Mucosa of descending colon (tissue), 3 donors: ENCODE measurements at regions not wholly inside any gene's neighbourhood (a gene's known extent, or its start where the extent isn't known, plus 50 kb on each side); places are given as distances from the start of the nearest gene placed in this dataset.

Source experiments
- ATAC-seq: fragments of 200-7000 bp; cut with Tn5 transposase; one replicate; pipeline ENCODE4 v1.9.1; 2020; ENCODE audit warnings: mild to moderate bottlenecking, moderate library complexity
- DNase-seq, 3 donors: peaks; one replicate each; pipeline ENCODE4 v3.0.0-alpha.2; 2020
- H3K36me3 ChIP-seq: fragments of 200-600 bp; one replicate; pipeline ENCODE4 v1.8.0; 2021; ENCODE audit warnings: low read depth, mild to moderate bottlenecking
- H3K4me1 ChIP-seq: fragments of 200-600 bp; one replicate; pipeline ENCODE4 v1.8.0; 2021; ENCODE audit warnings: low read depth, mild to moderate bottlenecking
- H3K4me3 ChIP-seq: fragments of 200-600 bp; one replicate; pipeline ENCODE4 v1.8.0; 2021; ENCODE audit warnings: mild to moderate bottlenecking
- H3K9me3 ChIP-seq: fragments of 200-600 bp; one replicate; pipeline ENCODE4 v1.8.0; 2021; ENCODE audit warnings: mild to moderate bottlenecking
- CTCF ChIP-seq: fragments of 200-600 bp; IDR thresholded peaks from one replicate; pipeline ENCODE4 v1.8.0; 2022; ENCODE audit warnings: antibody characterized with exemption, mild to moderate bottlenecking
- intact Hi-C, 2 donors: fragments of 100-400 bp; cut with DNase I in 1 of 2; cut with micrococcal nuclease in 1 of 2; formaldehyde crosslinking; loops; one replicate each; pipeline versions ENCODE4 v1.11.0 to v1.11.1; 2022; cut with DNase I, micrococcal nuclease
- donor health status: DM: no; HTN: no; CAD: no; lungs with moderate emphysema.
- donor health status: DM: no; HTN: no; CAD: no.
- donor health status: DM: no; HTN: yes; CAD: no.

DNA sequence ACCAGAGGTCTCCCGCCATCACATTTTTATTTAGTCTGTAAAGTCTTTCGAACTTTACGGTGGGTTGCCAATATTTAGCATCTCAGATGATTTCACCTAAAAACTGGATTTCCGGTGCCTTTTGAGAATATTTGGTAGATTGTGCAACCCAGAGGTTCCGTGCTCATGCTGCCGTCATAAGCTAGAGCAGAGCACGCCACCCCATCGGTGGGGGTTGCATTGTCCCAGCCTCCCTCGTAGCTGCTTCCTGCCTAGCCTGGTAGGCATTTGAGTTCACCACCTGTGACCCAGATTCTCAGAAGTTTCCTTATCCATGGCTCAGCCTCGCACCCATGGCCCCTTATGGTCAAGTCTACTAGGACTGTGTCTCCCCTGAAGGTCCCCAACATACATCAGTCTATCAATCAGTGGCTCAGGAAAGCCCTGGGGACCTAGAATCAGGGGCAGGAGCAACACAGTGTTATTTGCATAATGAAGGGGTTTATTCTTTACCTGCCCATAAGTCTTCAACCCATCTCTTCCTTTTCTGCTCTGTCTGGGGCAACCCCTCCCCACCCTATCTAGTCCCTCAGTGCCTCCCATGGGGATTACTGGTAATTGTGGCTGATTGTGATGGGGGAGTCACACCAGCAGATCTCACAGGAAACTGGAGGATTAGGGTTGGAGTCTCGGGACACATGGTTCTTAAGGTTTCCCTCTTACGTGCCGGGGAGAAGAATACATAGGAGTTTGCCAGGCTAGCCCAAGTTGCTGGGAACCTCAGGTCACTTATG, 152.3 kb downstream of the PHETA1 start:
- ATAC-seq (no peak), DNase-seq (no peak)
- Histone ChIP-seq H3K36me3 (no peaks in the 10 kb centered on the region), H3K9me3 (no peaks in the 10 kb centered on the region), H3K4me1 (no peaks in the 10 kb centered on the region), H3K4me3 (no peak overlapping the region)
- TF ChIP-seq CTCF, result no peak
- intact Hi-C loops, result no loop called here

- TF ChIP-seq CTCF, result no peak
- DNase-seq (no peak), ATAC-seq (no peak)
- H3K36me3 ChIP-seq, result no peaks in the 10 kb centered on the region
- intact Hi-C loops, result no loop called here
- no peak overlapping the region for H3K4me3 ChIP-seq
- no peaks in the 10 kb centered on the region for H3K9me3 ChIP-seq
- no peaks in the 10 kb centered on the region for H3K4me1 ChIP-seq
Observed at GRCh38 chr12:111215881-111216280, 153.0 kb downstream of the PHETA1 start.

GRCh38 chr12:111214401-111214800, 154.5 kb downstream of the PHETA1 start:
- ATAC-seq (no peak), DNase-seq (no peak)
- no peak for TF ChIP-seq CTCF
- Histone ChIP-seq H3K4me1 (no peaks in the 10 kb centered on the region), H3K9me3 (no peaks in the 10 kb centered on the region), H3K36me3 (no peaks in the 10 kb centered on the region), H3K4me3 (no peak overlapping the region)
- intact Hi-C loops, result no loop called here

- no peak overlapping the region for H3K4me3 ChIP-seq
- no peaks in the 10 kb centered on the region for H3K36me3 ChIP-seq
- ATAC-seq (no peak), DNase-seq (no peak)
- no peaks in the 10 kb centered on the region for H3K4me1 ChIP-seq
- no peaks in the 10 kb centered on the region for H3K9me3 ChIP-seq
- TF ChIP-seq CTCF, result no peak
- intact Hi-C loops, result no loop called here
Observed at GRCh38 chr12:111213561-111213960, 155.3 kb downstream of the PHETA1 start.

DNA sequence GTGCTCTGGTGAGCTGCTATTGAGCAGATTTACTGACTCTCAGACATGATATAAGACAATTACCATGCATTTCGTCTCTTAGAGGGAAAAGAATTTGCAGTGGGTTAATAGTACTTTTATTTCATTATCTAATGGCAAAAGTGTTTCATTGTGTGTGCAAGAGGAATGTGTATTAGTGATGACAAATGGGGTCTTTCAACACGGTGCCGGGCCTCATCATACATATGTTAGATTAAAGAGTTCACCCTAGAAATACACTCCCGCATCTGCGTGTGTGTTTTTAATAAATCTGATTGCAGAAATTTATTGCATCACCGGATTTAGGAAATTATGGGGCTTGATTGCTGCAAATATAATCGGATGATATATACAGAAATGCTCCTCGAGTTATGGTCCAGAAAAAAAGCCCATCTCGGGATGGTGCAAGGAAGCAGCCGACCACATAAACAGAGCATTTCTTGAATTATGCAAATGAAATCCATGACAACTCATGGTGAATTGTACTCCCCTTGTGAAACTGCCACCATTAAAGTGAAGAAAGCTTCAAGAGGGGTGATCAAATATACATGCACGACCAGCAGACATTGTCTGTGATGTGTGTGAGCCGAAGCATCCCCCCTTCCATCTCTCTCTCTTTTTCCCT, 156.0 kb downstream of the PHETA1 start:
- TF ChIP-seq CTCF, result no peak

More for the DNA sequence above, 156.0 kb downstream of the PHETA1 start:
- ATAC-seq (no peak), DNase-seq (no peak)
- intact Hi-C loops, result no loop called here
- Histone ChIP-seq H3K4me3 (no peak overlapping the region), H3K36me3 (no peaks in the 10 kb centered on the region), H3K9me3 (no peaks in the 10 kb centered on the region), H3K4me1 (no peaks in the 10 kb centered on the region)
